Gastroesophageal sphincter (tissue), 3 donors: ENCODE measurements at regions not wholly inside any gene's neighbourhood (a gene's known extent, or its start where the extent isn't known, plus 50 kb on each side); places are given as distances from the start of the nearest gene placed in this dataset.

ENCODE experiments used
- EP300 ChIP-seq: sonication (generic); formaldehyde crosslinking; IDR thresholded peaks from one replicate; pipeline ENCODE4 v1.6.1; 2017; ENCODE audit warnings: antibody characterized with exemption, mild to moderate bottlenecking
- POLR2A ChIP-seq, 2 donors: fragments of 450-650 bp; IDR thresholded peaks; one replicate each; pipeline ENCODE4 v1.6.1; 2017; ENCODE audit warnings: antibody characterized with exemption in 2 of 2, mild to moderate bottlenecking in 2 of 2, moderate library complexity in 1 of 2
- POLR2AphosphoS5 ChIP-seq: sonication (generic); formaldehyde crosslinking; IDR thresholded peaks from one replicate; pipeline ENCODE4 v1.6.1; 2017; ENCODE audit warnings: antibody characterized with exemption
- TF ChIP-seq, protein P1 (sequence below), 4 experiments: fragments of 200-600 bp in 2 of 4; fragments of 450-650 bp in 2 of 4; sonication (generic) in 1 of 4; IDR thresholded peaks; one replicate each; pipeline ENCODE4 v1.5.1; 2017 to 2019; ENCODE audit warnings: antibody characterized with exemption in 4 of 4, mild to moderate bottlenecking in 2 of 4, moderate library complexity in 2 of 4

GRCh38 chr11:33942954-33943353 lies 51.1 kb upstream of the LMO2 start:
- TF ChIP-seq, protein P1, sequence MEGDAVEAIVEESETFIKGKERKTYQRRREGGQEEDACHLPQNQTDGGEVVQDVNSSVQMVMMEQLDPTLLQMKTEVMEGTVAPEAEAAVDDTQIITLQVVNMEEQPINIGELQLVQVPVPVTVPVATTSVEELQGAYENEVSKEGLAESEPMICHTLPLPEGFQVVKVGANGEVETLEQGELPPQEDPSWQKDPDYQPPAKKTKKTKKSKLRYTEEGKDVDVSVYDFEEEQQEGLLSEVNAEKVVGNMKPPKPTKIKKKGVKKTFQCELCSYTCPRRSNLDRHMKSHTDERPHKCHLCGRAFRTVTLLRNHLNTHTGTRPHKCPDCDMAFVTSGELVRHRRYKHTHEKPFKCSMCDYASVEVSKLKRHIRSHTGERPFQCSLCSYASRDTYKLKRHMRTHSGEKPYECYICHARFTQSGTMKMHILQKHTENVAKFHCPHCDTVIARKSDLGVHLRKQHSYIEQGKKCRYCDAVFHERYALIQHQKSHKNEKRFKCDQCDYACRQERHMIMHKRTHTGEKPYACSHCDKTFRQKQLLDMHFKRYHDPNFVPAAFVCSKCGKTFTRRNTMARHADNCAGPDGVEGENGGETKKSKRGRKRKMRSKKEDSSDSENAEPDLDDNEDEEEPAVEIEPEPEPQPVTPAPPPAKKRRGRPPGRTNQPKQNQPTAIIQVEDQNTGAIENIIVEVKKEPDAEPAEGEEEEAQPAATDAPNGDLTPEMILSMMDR (IDR thresholded peaks at IDR 0.05): no peak
- TF ChIP-seq POLR2A (IDR thresholded peaks at IDR 0.05) (no peak), POLR2AphosphoS5 (peak; percentile 41), EP300 (no peak)
